ENCODE measurements at regions not wholly inside any gene's neighbourhood (a gene's known extent, or its start where the extent isn't known, plus 50 kb on each side); places are given as distances from the start of the nearest gene placed in this dataset.

DNA sequence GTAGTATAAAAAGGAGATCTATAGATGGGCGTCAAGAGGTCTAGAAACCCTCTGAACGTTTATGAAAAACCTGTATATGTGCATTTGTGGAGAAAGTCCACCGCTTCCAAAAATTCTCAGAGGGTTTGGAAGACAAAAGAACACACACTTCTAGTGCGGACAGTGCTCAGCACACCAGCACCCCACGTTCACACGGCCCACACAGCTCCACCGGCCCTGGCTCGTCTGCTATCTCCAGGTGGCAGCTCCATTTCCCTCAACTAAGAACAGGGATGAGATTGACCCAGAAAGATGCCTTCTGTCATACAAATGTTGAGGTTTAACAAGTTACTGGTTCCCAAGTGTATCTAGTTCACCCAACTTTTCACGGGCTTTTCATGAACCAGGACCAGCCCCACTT is 255.1 kb downstream of the NR2F1-AS1 start:
- intact Hi-C loops (cut with DNase I): no loop called here

DNA sequence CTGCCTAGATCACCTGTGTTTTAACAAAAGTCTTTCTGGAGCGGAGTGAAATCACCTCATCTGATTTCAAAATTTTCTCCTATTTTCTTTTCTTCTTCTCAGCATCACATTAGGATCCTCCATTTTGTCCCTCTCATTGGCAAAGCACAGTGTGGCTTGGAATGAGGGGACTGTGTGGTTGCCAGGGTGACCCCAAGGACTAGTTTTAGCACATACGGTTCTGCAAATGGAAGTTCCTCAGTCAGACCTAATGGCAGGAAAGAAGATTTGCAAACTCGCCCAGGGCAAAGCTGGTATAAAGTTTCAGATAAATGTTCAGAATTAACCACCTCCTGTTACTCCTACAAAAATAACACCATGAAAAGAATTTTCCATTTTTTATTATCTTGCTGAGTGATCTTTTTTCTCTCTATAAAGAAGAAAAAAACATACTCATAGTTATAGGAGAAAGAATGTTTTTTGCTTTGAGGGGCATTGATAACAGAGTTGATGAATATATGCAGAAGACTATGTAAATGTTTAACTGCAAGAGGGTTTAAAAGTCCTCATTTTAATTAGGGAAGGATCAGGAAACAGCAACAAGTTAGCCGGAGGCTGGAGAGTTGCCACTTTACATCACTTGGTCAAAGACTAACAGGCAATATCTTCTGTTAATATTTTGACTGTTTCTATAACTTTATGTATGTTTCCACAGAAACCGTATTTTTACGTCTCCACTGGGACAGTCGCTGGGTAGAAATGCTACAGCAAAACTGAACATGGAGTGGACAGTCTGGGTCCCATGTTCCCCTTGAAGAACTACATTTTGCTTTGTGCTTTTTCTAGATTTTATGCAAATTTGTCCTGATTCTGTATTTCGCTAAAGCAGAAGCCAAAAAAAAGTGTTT is 257.8 kb downstream of the NR2F1-AS1 start:
- DNase-seq (no peak), ATAC-seq (no peak), FAIRE-seq (no peak)
- intact Hi-C loops (cut with DNase I): no loop called here
- H3K9me3 ChIP-seq: no peaks in the 10 kb centered on the region
- H3K4me3 ChIP-seq: no peak overlapping the region
- H3K4me1 ChIP-seq: no peaks in the 10 kb centered on the region
- H3K27me3 ChIP-seq: no peaks in the 10 kb centered on the region
- no peaks in the 10 kb centered on the region for H3K36me3 ChIP-seq
- H3K27ac ChIP-seq: no peak overlapping the region
- 67 to 76% methylated on average over 8 of the region's 8 CpGs for WGBS, 2 donors
- TF ChIP-seq, protein P1, sequence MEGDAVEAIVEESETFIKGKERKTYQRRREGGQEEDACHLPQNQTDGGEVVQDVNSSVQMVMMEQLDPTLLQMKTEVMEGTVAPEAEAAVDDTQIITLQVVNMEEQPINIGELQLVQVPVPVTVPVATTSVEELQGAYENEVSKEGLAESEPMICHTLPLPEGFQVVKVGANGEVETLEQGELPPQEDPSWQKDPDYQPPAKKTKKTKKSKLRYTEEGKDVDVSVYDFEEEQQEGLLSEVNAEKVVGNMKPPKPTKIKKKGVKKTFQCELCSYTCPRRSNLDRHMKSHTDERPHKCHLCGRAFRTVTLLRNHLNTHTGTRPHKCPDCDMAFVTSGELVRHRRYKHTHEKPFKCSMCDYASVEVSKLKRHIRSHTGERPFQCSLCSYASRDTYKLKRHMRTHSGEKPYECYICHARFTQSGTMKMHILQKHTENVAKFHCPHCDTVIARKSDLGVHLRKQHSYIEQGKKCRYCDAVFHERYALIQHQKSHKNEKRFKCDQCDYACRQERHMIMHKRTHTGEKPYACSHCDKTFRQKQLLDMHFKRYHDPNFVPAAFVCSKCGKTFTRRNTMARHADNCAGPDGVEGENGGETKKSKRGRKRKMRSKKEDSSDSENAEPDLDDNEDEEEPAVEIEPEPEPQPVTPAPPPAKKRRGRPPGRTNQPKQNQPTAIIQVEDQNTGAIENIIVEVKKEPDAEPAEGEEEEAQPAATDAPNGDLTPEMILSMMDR (IDR thresholded peaks at IDR 0.05): no peak

More for the DNA sequence above, 255.1 kb downstream of the NR2F1-AS1 start:
- no peaks in the 10 kb centered on the region for H3K36me3 ChIP-seq
- no peak for DNase-seq
- no peaks in the 10 kb centered on the region for H3K9me3 ChIP-seq
- WGBS, 2 donors: 75 to 81% methylated on average over 9 of the region's 9 CpGs
- no peak for FAIRE-seq
- H3K27me3 ChIP-seq: no peaks in the 10 kb centered on the region
- TF ChIP-seq, protein P1 (IDR thresholded peaks at IDR 0.05): no peak
- H3K27ac ChIP-seq: no peak overlapping the region
- ATAC-seq: no peak
- no peak overlapping the region for H3K4me3 ChIP-seq
- no peaks in the 10 kb centered on the region for H3K4me1 ChIP-seq

DNA sequence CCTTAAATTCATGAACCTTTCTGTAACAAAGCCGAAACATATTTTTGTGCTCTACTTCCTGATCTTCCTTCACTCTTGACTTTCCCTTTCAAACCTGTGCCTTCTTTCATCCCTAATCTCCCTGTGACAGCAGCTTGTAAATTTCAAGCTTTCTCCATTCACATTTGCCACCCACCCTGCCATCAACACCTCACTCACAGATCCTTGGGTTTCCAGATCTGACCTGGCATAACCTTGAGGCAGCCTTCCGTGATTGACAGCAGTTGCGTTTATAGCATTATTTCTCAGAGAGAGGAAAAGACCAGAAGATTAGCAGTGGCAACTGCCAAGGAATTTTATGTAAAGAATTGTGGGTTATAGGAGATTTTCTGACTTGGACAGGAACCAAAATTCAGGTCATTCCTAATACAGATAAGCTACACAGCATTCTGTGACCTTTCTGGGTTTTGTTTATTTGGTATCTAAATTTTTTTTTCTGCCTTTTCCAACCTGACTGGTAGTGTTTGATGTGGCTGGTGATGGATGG is 260.0 kb downstream of the NR2F1-AS1 start:
- TF ChIP-seq, protein P1 (IDR thresholded peaks at IDR 0.05): no peak
- 39% methylated on average over 3 of the region's 3 CpGs for WGBS, 2 donors
- no peaks in the 10 kb centered on the region for H3K27me3 ChIP-seq
- no peaks in the 10 kb centered on the region for H3K36me3 ChIP-seq
- H3K27ac ChIP-seq: no peak overlapping the region
- no peak for FAIRE-seq
- intact Hi-C loops (cut with DNase I): no loop called here
- H3K4me1 ChIP-seq: no peaks in the 10 kb centered on the region
- no peak for ATAC-seq
- no peaks in the 10 kb centered on the region for H3K9me3 ChIP-seq
- no peak for DNase-seq
- no peak overlapping the region for H3K4me3 ChIP-seq

DNA sequence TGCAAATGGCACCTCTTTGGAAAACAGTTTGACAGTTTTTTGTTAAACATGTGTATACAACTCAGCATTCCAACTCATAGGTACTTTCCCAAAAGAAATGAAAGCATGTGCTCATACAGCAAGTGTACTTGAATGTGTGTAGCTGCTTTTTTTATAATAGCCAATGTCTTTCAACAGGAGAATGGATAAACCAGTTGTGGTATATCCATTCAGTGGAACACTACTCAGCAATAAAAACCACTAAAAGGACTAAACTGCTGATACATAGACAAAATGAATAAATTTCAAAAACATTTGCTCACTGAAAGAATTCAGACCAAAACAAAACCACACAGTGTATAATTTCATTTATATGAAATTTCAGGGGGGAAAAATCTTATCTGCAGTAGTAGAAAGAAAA is 267.3 kb downstream of the NR2F1-AS1 start:
- no peak for DNase-seq
- H3K4me3 ChIP-seq: no peak overlapping the region
- no peak overlapping the region for H3K27ac ChIP-seq
- no peak for FAIRE-seq
- no peak for ATAC-seq
- TF ChIP-seq, protein P1 (IDR thresholded peaks at IDR 0.05): no peak
- H3K36me3 ChIP-seq: no peaks in the 10 kb centered on the region
- no peaks in the 10 kb centered on the region for H3K4me1 ChIP-seq
- intact Hi-C loops (cut with DNase I): no loop called here
- no peaks in the 10 kb centered on the region for H3K9me3 ChIP-seq
- H3K27me3 ChIP-seq: no peaks in the 10 kb centered on the region

DNA sequence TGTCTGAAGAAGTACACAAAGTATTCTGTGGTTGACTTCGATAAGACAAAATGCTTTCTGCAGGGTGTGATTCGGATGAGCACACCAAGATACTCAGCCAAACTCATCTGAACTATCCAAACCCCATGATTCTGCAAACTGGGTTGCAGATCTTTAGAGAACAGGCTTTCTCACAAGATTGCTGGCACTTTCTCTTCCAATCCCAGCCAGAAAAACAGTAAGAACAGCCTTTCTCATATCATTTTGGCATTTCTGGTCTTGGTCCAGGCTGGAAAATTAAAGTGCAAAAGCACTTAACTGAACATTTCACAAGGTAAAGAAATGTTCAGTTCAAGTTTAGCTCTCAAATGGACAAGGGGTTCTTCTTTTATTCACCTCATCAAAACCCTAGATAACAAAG is 269.1 kb downstream of the NR2F1-AS1 start:
- no peak for FAIRE-seq
- Histone ChIP-seq H3K4me1 (no peaks in the 10 kb centered on the region), H3K27me3 (no peaks in the 10 kb centered on the region), H3K36me3 (no peaks in the 10 kb centered on the region), H3K9me3 (no peaks in the 10 kb centered on the region), H3K4me3 (no peak overlapping the region), H3K27ac (no peak overlapping the region)
- ATAC-seq: peak in 1 of 4 donors; percentile 35
- WGBS, 2 donors: 44 to 63% methylated on average over 2 of the region's 2 CpGs
- TF ChIP-seq, protein P1 (IDR thresholded peaks at IDR 0.05): no peak
- DNase-seq: no peak
- intact Hi-C loops (cut with DNase I): no loop called here
